Stomach (tissue), 4 donors: ENCODE measurements at regions not wholly inside any gene's neighbourhood (a gene's known extent, or its start where the extent isn't known, plus 50 kb on each side); places are given as distances from the start of the nearest gene placed in this dataset.

Experiments used
- EP300 ChIP-seq: sonication (generic); formaldehyde crosslinking; IDR thresholded peaks from one replicate; pipeline ENCODE4 v1.6.1; 2017; ENCODE audit warnings: antibody characterized with exemption
- POLR2A ChIP-seq, 4 donors: fragments of 450-650 bp; IDR thresholded peaks; one replicate each; pipeline ENCODE4 v1.6.1; 2016; ENCODE audit warnings: antibody characterized with exemption in 4 of 4, control low read depth in 2 of 4, mild to moderate bottlenecking in 1 of 4, moderate library complexity in 1 of 4
- POLR2AphosphoS5 ChIP-seq, 3 donors: sonication (generic); formaldehyde crosslinking; IDR thresholded peaks; one replicate each; pipeline ENCODE4 v1.6.1; 2016; ENCODE audit warnings: antibody characterized with exemption in 3 of 3
- TF ChIP-seq, protein P1 (sequence below), 7 experiments: fragments of 450-650 bp in 4 of 7; fragments of 200-600 bp in 3 of 7; sonication (generic) in 3 of 7; IDR thresholded peaks; one replicate each; pipeline ENCODE4 v1.5.1; 2016 to 2019; ENCODE audit warnings: antibody characterized with exemption in 7 of 7, control low read depth in 2 of 7, mild to moderate bottlenecking in 1 of 7

GRCh38 chr10:113445736-113446135 is 107.1 kb upstream of the HABP2 start:
- TF ChIP-seq POLR2AphosphoS5 (IDR thresholded peaks at IDR 0.05) = no peak
- TF ChIP-seq, protein P1, sequence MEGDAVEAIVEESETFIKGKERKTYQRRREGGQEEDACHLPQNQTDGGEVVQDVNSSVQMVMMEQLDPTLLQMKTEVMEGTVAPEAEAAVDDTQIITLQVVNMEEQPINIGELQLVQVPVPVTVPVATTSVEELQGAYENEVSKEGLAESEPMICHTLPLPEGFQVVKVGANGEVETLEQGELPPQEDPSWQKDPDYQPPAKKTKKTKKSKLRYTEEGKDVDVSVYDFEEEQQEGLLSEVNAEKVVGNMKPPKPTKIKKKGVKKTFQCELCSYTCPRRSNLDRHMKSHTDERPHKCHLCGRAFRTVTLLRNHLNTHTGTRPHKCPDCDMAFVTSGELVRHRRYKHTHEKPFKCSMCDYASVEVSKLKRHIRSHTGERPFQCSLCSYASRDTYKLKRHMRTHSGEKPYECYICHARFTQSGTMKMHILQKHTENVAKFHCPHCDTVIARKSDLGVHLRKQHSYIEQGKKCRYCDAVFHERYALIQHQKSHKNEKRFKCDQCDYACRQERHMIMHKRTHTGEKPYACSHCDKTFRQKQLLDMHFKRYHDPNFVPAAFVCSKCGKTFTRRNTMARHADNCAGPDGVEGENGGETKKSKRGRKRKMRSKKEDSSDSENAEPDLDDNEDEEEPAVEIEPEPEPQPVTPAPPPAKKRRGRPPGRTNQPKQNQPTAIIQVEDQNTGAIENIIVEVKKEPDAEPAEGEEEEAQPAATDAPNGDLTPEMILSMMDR (IDR thresholded peaks at IDR 0.05) = no peak
- no peak for TF ChIP-seq EP300
- no peak for TF ChIP-seq POLR2A (IDR thresholded peaks at IDR 0.05)
